Adrenal gland (tissue), 5 donors: ENCODE measurements at regions not wholly inside any gene's neighbourhood (a gene's known extent, or its start where the extent isn't known, plus 50 kb on each side); places are given as distances from the start of the nearest gene placed in this dataset.

Experiments used
- POLR2A ChIP-seq, 2 donors: fragments of 450-650 bp; IDR thresholded peaks; one replicate each; pipeline ENCODE4 v1.6.1; 2017; ENCODE audit warnings: antibody characterized with exemption in 2 of 2, mild to moderate bottlenecking in 2 of 2, moderate library complexity in 1 of 2
- TF ChIP-seq, protein P1 (sequence below), 6 experiments: fragments of 450-650 bp in 4 of 6; fragments of 200-600 bp in 2 of 6; sonication (generic) in 1 of 6; IDR thresholded peaks; 1 replicate in 5 of 6; 2 replicates in 1 of 6; pipeline versions ENCODE4 v1.5.1 to v1.8.0; 2016 to 2021; ENCODE audit warnings: antibody characterized with exemption in 6 of 6, mild to moderate bottlenecking in 2 of 6, moderate library complexity in 1 of 6
- donor health status: DM: no; HTN: no; CAD: no.

DNA sequence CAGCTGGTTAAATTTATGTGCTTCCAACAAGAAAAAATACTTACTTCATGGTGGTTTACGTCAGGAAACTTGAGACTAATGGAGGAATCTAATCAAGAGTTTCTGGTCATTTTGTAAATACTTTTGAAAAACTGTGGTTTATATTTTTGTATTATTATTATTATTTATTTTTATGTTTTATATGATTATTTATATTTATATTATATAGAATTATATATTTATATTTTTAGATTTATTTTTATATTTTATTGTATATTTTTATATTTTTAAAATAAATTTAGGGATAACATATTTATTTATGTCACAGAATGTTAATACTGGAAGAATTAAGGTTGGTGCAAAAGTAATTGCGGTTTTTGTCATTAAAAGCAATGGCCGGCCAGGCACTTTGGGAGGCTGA lies 474.5 kb upstream of the DDX18 start:
- TF ChIP-seq, protein P1, sequence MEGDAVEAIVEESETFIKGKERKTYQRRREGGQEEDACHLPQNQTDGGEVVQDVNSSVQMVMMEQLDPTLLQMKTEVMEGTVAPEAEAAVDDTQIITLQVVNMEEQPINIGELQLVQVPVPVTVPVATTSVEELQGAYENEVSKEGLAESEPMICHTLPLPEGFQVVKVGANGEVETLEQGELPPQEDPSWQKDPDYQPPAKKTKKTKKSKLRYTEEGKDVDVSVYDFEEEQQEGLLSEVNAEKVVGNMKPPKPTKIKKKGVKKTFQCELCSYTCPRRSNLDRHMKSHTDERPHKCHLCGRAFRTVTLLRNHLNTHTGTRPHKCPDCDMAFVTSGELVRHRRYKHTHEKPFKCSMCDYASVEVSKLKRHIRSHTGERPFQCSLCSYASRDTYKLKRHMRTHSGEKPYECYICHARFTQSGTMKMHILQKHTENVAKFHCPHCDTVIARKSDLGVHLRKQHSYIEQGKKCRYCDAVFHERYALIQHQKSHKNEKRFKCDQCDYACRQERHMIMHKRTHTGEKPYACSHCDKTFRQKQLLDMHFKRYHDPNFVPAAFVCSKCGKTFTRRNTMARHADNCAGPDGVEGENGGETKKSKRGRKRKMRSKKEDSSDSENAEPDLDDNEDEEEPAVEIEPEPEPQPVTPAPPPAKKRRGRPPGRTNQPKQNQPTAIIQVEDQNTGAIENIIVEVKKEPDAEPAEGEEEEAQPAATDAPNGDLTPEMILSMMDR (IDR thresholded peaks at IDR 0.05): no peak
- no peak for TF ChIP-seq POLR2A (IDR thresholded peaks at IDR 0.05)
